ENCODE measurements at regions not wholly inside any gene's neighbourhood (a gene's known extent, or its start where the extent isn't known, plus 50 kb on each side); places are given as distances from the start of the nearest gene placed in this dataset.

DNA sequence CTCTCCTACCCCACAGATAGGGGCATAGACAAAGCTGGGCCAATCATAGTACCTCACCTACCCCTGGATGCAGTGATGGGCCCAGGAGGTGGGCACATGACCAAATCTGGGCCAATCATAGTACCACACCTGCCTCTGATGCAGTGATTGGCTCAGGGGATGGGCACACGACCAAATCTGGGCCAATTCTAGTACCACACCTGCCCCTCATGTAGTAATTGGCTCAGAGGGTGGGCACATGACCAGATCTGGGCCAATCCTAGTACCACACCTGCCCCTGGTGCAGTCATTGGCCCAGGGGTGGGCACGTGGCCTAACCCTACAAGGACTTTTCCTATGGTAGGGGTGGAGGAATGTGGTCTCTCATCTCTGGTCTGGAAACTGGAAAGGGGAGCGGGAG lies 56.9 kb upstream of the MEF2A start:
- DNase-seq (ENCODE audit: low read depth): no peak

DNA sequence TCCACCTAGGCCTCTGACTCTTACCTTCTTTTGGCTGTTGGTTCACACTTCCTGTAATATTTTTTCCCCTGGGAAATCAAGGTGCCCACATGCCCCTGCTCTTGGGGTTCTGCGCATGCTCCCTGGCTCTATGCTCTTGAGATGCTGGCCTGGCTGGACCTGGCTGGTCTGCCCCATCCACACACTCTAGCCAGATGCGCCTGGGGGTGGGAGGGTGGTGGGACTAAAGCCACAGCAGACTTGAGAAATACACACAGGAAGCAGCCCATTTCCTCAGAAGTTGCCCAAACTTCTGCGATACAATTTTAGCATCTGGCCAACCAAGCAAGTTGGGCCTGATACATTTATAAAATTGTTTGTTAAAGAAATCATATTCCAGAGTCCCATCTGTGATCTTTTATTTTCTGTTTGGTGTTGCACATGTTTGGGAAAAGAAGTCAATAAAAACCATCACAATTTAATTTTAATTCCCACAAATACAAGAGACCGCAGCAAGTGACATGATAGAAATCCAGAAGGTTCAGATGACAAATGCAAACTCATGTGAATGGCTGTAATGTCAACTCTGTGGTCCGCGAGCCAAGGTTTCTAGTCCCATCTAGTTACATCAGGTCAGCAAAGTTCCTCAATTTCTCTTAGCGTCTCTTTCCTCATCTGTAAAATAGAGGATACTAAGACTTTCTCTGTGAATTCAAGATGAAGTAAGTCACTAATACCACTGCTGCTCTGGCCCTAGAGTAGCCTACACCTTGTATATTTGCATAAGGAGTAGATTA lies 55.9 kb upstream of the MEF2A start:
- no peak for DNase-seq (ENCODE audit: low read depth)

DNA sequence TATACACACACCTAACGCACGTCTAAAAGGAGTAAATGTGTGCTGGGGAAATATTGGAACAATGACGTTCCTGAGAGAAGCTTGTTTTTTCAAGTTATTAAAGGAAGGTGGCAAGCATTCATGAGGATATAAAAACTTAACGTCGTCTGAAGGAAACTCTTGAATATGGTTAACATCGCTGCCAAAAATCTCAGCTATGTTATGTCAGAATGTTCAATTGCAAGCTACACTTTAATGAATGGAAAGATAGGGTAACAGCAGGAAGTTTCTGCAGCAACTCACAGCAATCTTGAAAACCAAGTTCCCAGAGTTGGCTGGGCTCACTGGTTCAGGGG lies 54.3 kb upstream of the MEF2A start:
- no peak for DNase-seq (ENCODE audit: low read depth)

DNA sequence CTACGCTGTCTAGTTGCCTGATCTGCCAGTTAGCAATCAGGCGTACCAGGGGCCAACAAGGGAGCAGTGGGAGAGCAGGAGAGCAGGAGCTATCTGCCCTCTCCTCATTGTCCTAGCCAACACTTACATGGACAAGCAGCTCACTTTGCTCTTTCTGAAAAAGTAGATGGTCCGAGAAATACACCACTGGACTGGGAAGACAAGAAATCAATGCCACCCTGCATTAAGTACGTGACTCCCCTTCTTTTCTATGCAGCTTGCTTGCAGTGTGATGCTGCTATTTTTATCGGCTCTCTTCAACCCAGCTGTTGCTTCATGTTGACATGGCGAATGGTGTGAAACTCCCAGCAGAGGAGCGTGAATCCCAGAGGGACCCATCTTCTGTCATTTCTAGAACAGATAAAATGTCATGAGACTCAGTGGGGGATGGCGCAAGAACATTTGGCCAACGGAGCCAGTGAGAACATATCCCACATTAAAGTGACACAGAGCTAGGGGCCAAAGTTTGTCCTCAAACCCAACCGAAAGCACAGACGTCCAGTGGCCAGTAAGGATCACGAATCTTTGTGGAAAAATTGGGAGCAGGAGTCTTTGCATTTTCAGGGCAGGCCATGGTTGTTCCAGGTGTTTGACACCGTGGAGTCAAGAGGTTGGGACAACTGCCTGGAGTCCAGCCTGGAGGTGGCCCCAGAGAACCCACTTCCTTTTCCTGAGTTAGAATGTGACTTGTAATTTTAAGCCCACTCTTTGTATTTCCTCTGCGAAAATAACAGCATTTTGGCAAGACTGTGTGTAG lies 53.7 kb upstream of the MEF2A start:
- no peak for DNase-seq (ENCODE audit: low read depth)

DNA sequence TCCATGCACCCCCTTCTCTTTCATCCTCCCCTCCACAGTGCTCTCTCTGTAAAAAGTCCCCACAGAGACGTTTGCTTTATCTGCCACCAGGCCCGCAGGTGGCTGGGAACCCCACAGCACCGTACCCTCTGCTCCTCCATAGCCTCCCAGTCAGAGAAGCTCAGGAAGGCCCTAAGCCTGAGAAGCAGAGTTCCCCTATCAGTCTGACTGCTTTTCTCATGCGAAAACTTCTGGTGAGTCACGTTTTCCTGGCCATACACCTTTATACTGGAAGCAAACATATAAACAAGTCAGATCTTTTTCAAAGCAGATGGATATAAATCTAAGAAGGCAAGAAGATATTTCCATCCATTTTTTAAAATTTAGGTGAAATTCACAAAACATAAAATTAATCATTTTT lies 51.5 kb upstream of the MEF2A start:
- no peak for DNase-seq (ENCODE audit: low read depth)
